Colonic mucosa (tissue), 4 donors: ENCODE measurements at regions not wholly inside any gene's neighbourhood (a gene's known extent, or its start where the extent isn't known, plus 50 kb on each side); places are given as distances from the start of the nearest gene placed in this dataset.

ENCODE experiments used
- DNase-seq: peaks from one replicate; pipeline ENCODE4 v3.0.0-alpha.2; 2020
- H3K27ac ChIP-seq: fragments of 200-600 bp; one replicate; pipeline ENCODE4 v1.8.0; 2021
- H3K27me3 ChIP-seq: fragments of 200-600 bp; one replicate; pipeline ENCODE4 v1.8.0; 2021
- H3K36me3 ChIP-seq: fragments of 200-600 bp; one replicate; pipeline ENCODE4 v1.8.0; 2021
- H3K4me1 ChIP-seq: fragments of 200-600 bp; one replicate; pipeline ENCODE4 v1.8.0; 2021; ENCODE audit warnings: mild to moderate bottlenecking
- H3K4me3 ChIP-seq: fragments of 200-600 bp; one replicate; pipeline ENCODE4 v1.8.0; 2021
- H3K9ac ChIP-seq, 2 donors: one replicate each; pipeline ENCODE4 v1.7.0; 2013; ENCODE audit warnings: control low read depth in 2 of 2, low read depth in 2 of 2, low read length in 2 of 2
- H3K9me3 ChIP-seq: fragments of 200-600 bp; one replicate; pipeline ENCODE4 v1.8.0; 2021
- intact Hi-C: fragments of 100-400 bp; cut with DNase I; formaldehyde crosslinking; loops from one replicate; pipeline ENCODE4 v1.14.1; 2022
- TF ChIP-seq, protein P1 (sequence below): fragments of 200-600 bp; IDR thresholded peaks from one replicate; pipeline ENCODE4 v1.8.0; 2022; ENCODE audit warnings: antibody characterized with exemption, mild to moderate bottlenecking
- donor health status: healthy.
- donor health status: DM: no; HTN: no; CAD: no.
- donor health status: DM: no; HTN: no; CAD: no.

DNA sequence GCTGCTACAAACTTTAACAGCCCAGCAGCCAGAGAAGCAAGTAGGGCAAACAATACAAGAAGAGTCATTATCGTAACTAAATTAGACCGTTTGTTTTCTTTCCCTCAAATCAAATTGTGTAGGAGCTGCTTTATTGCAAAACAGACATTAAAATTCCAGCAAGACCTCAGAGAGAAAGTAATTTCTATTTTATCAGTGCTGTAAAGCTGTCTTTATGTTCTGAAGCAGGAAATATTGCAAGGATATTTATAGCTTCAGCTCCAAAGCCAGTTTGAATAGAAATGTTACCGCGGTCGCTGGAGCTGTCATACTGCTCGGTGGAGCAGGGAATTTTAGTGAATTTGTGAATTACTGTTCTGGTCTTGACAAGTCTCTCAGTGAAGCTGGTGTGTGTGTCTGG, 503.8 kb upstream of the PLXNA2 start:
- no peak for DNase-seq
- H3K9ac ChIP-seq = no peak overlapping the region

DNA sequence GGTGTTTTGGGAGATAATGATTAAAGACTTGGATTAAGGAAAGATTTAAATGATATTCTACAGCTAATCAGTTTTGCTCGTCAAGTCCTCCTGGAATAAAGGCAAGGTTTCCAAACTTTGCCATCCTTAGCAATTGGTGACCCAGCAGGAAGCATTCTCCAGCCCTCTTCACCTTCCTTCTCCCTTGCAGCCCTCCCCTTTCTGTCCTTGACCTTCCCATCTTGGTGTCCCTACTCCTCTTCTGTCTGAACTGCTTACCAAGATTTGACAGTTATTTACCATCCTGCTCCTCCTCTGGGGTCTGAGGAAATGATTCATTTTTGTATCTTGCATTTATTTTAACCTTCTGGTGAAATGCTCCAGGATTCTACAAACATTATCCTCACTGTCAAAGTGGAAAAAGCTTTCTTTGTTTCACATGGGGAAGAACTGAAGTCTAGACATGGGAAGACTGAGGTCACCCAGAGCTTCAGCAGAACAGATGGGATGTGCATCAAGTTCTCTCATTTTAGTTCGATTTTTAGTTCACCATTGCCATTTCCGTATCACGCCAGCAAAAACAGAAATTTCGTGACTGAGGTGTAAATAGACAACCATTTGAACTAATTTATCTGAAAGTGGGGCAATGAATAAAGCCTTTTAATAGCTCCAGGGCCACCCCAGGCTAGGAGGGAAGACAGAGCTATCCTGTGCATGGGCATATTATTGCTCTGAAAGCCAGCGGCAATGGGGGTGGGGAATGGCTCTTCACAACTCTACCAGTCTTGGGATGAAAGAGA, 504.4 kb upstream of the PLXNA2 start:
- TF ChIP-seq, protein P1, sequence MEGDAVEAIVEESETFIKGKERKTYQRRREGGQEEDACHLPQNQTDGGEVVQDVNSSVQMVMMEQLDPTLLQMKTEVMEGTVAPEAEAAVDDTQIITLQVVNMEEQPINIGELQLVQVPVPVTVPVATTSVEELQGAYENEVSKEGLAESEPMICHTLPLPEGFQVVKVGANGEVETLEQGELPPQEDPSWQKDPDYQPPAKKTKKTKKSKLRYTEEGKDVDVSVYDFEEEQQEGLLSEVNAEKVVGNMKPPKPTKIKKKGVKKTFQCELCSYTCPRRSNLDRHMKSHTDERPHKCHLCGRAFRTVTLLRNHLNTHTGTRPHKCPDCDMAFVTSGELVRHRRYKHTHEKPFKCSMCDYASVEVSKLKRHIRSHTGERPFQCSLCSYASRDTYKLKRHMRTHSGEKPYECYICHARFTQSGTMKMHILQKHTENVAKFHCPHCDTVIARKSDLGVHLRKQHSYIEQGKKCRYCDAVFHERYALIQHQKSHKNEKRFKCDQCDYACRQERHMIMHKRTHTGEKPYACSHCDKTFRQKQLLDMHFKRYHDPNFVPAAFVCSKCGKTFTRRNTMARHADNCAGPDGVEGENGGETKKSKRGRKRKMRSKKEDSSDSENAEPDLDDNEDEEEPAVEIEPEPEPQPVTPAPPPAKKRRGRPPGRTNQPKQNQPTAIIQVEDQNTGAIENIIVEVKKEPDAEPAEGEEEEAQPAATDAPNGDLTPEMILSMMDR = no peak
- intact Hi-C loops = no loop called here
- Histone ChIP-seq H3K4me3 (no peak overlapping the region), H3K27ac (no peak overlapping the region), H3K9ac (no peak overlapping the region), H3K36me3 (no peaks in the 10 kb centered on the region), H3K27me3 (no peaks in the 10 kb centered on the region), H3K4me1 (no peaks in the 10 kb centered on the region), H3K9me3 (no peaks in the 10 kb centered on the region)
- no peak for DNase-seq

More for the DNA sequence above, 503.8 kb upstream of the PLXNA2 start:
- H3K9me3 ChIP-seq = no peaks in the 10 kb centered on the region
- intact Hi-C loops = no loop called here
- TF ChIP-seq, protein P1 = no peak
- H3K27ac ChIP-seq = no peak overlapping the region
- H3K36me3 ChIP-seq = no peaks in the 10 kb centered on the region
- H3K27me3 ChIP-seq = no peaks in the 10 kb centered on the region
- H3K4me1 ChIP-seq = no peaks in the 10 kb centered on the region
- no peak overlapping the region for H3K4me3 ChIP-seq

DNA sequence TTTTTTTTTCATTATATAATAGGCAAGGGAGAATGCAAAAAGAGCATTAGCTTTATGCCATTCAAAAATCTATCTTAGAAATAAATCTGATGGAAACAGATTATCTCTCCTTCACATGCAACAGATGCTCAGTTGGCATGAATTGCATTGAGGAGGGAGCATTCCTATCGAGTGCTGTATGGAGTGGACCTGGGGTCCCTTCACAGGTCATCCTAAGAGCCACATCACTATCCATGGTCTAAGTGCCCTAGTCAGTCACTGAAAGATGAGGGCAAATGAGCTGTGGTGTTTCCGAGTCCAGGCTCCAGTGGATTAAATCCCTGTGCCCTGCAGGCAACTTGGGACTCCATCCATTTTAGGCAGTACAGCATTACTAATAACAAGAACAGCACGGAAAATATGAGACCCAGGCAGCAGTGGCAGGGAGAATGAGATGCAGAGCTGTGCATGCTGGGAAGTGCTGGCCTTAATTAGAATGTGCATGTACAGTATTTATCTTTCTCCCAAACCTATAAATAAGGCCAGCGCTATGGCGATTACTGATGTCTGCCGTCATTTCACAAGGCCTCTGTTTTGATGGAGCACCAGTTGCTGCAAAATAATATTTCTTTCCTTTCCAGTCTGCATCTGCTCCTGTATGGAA, 512.3 kb upstream of the PLXNA2 start:
- H3K27me3 ChIP-seq = no peaks in the 10 kb centered on the region
- H3K36me3 ChIP-seq = no peaks in the 10 kb centered on the region
- no peaks in the 10 kb centered on the region for H3K9me3 ChIP-seq
- H3K27ac ChIP-seq = no peak overlapping the region
- no peak for DNase-seq
- intact Hi-C loops = no loop called here
- TF ChIP-seq, protein P1 = no peak
- no peak overlapping the region for H3K9ac ChIP-seq
- no peak overlapping the region for H3K4me3 ChIP-seq
- no peaks in the 10 kb centered on the region for H3K4me1 ChIP-seq

DNA sequence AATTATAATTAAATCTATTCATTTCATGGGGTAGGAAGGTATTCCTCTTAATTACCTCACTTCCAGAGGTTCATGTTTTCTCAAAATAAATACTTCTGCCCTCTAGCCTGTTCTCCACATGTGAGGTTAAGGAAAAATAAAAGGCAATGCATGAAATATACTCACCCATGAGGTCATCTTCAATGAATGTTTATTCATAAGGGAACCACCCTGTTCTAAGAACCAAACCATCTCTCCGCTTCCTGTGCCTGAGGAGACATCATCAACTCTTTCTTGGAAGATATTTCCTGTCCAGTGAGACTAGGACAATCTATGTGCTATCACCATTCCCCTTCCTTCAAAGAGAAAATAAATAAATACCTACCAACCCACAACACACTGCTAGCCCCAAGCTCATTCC, 513.7 kb upstream of the PLXNA2 start:
- no peaks in the 10 kb centered on the region for H3K9me3 ChIP-seq
- H3K4me1 ChIP-seq = no peaks in the 10 kb centered on the region
- H3K4me3 ChIP-seq = no peak overlapping the region
- H3K27ac ChIP-seq = no peak overlapping the region
- DNase-seq = no peak
- TF ChIP-seq, protein P1 = no peak
- no peaks in the 10 kb centered on the region for H3K36me3 ChIP-seq
- H3K9ac ChIP-seq = no peak overlapping the region
- no peaks in the 10 kb centered on the region for H3K27me3 ChIP-seq
- intact Hi-C loops = no loop called here

DNA sequence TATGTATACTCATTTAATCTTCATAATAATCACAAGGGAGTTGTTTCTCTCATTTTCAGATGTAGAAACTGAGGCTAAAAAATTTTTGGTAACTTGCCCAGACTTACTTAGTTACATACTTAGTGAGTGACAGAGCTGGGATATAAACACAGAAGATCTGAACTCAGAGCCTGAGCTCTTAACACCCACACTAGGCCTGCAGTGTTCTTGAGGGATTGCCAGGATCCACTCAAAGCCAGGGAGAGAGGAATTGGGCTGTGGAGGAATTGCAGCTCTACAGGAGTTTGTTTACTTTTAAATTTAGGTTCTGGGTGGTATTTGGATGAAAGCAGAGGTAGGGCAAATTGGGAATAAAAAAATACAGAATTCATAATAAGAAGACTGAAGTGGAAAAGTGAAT, 515.1 kb upstream of the PLXNA2 start:
- Histone ChIP-seq H3K4me3 (no peak overlapping the region), H3K4me1 (no peaks in the 10 kb centered on the region), H3K36me3 (no peaks in the 10 kb centered on the region), H3K27ac (no peak overlapping the region), H3K27me3 (no peaks in the 10 kb centered on the region), H3K9ac (no peak overlapping the region), H3K9me3 (no peaks in the 10 kb centered on the region)
- DNase-seq = no peak
- TF ChIP-seq, protein P1 = no peak
- intact Hi-C loops = no loop called here
